GM12878 (cell line): ENCODE measurements at regions not wholly inside any gene's neighbourhood (a gene's known extent, or its start where the extent isn't known, plus 50 kb on each side); places are given as distances from the start of the nearest gene placed in this dataset.

Source experiments
- ATAC-seq: fragments of 200-7000 bp; cut with Tn5 transposase; 3 replicates; pipeline ENCODE4 v1.9.1; 2020; ENCODE audit warnings: mild to moderate bottlenecking, moderate library complexity
- BruUV-seq: library from RNA; stranded (reverse); fragments of 400-500 nt; replicated peaks from 2 replicates; lab custom pipeline; 2021; lab: Mats Ljungman, UMichigan
- CTCF ChIA-PET: fragments of 300-600 bp; sonication (Branson Sonifier 250); formaldehyde crosslinking; extraction: SDS; loops from one replicate; lab custom pipeline; 2021; ENCODE audit warnings: inconsistent platforms; lab: Yijun Ruan, JAX
- POLR2A ChIA-PET: fragments of 350-600 bp; formaldehyde crosslinking; extraction: SDS; loops from one replicate; lab custom pipeline; 2021; ENCODE audit warnings: inconsistent platforms; lab: Charles Lee
- RAD21 ChIA-PET: fragments of 300-600 bp; sonication (Branson Sonifier 250); formaldehyde crosslinking; loops from one replicate; lab custom pipeline; 2023; ENCODE audit warnings: antibody characterized with exemption; ENCODE audit not compliant: unreplicated experiment; lab: Charles Lee
- SMC1A ChIA-PET: fragments of 300-600 bp; sonication (Branson Sonifier 250); formaldehyde crosslinking; loops from one replicate; lab custom pipeline; 2023; ENCODE audit not compliant: unreplicated experiment, uncharacterized antibody; lab: Charles Lee
- DNase-seq: peaks from one replicate; pipeline ENCODE4 v3.0.0-alpha.2; 2011; ENCODE audit warnings: low read depth, low spot score
- FAIRE-seq: peaks from 3 replicates; lab custom pipeline; 2011; peaks lifted over from hg19 to GRCh38; lab: Jason Lieb, UNC
- H2AFZ ChIP-seq: 2 replicates; pipeline ENCODE4 v1.6.0; 2011; ENCODE audit warnings: low read depth, low read length, control low read depth; ENCODE audit not compliant: control insufficient read depth
- H3K27ac ChIP-seq: 2 replicates; pipeline ENCODE4 v1.5.1; 2011; ENCODE audit warnings: control low read depth; ENCODE audit not compliant: control insufficient read depth, insufficient read depth
- H3K27me3 ChIP-seq, 2 experiments: replicated peaks in 1 of 2; 2 replicates each; pipeline versions ENCODE4 v1.6.0 to v1.6.1; 2011; ENCODE audit warnings: low read length in 1 of 2; ENCODE audit not compliant: control insufficient read depth in 2 of 2, insufficient read depth in 2 of 2
- H3K36me3 ChIP-seq, 2 experiments: 2 replicates each; pipeline ENCODE4 v1.5.1; 2011; ENCODE audit warnings: low read length in 1 of 2; ENCODE audit not compliant: control insufficient read depth in 2 of 2, insufficient read depth in 2 of 2
- H3K4me1 ChIP-seq: 2 replicates; pipeline ENCODE4 v1.6.1; 2011; ENCODE audit warnings: mild to moderate bottlenecking, low read length, moderate library complexity, mixed read lengths; ENCODE audit not compliant: control insufficient read depth, insufficient read depth
- H3K4me2 ChIP-seq: 2 replicates; pipeline ENCODE4 v1.6.0; 2011; ENCODE audit warnings: control low read depth; ENCODE audit not compliant: control insufficient read depth, insufficient read depth
- H3K4me3 ChIP-seq: fragments of 200-600 bp; sonication (generic); 2 replicates; pipeline ENCODE4 v1.5.1; 2016
- H3K79me2 ChIP-seq: 2 replicates; pipeline ENCODE4 v1.6.0; 2011; ENCODE audit warnings: low read length; ENCODE audit not compliant: control insufficient read depth, insufficient read depth
- H3K9ac ChIP-seq: 2 replicates; pipeline ENCODE4 v1.8.0; 2011; ENCODE audit warnings: low read length, control low read depth, mixed read lengths; ENCODE audit not compliant: control insufficient read depth, insufficient read depth
- H3K9me3 ChIP-seq: replicated peaks from 3 replicates; pipeline ENCODE4 v1.5.1; 2011; ENCODE audit warnings: mild to moderate bottlenecking, low read length; ENCODE audit not compliant: control insufficient read depth, insufficient read depth
- H4K20me1 ChIP-seq: 2 replicates; pipeline ENCODE4 v1.6.0; 2011; ENCODE audit not compliant: control insufficient read depth, insufficient read depth
- BCL3 ChIP-seq: IDR thresholded peaks from 2 replicates; pipeline ENCODE4 v1.6.1; 2011; ENCODE audit warnings: borderline replicate concordance, low read depth, mild to moderate bottlenecking, moderate library complexity, low read length; ENCODE audit not compliant: insufficient read depth, poor library complexity, severe bottlenecking
- CBFB ChIP-seq: IDR thresholded peaks from 2 replicates; pipeline ENCODE4 v1.6.1; 2016; ENCODE audit warnings: antibody characterized with exemption, low read depth
- FOXM1 ChIP-seq: IDR thresholded peaks from 2 replicates; pipeline ENCODE4 v1.6.1; 2012; ENCODE audit warnings: low read depth, mild to moderate bottlenecking, inconsistent platforms, low read length, moderate library complexity
- GABPA ChIP-seq: IDR thresholded peaks from 2 replicates; pipeline ENCODE4 v1.6.1; 2014; ENCODE audit warnings: antibody characterized with exemption, low read depth, mild to moderate bottlenecking, inconsistent platforms
- HDGF ChIP-seq: fragments of 450-650 bp; IDR thresholded peaks from 2 replicates; pipeline ENCODE4 v1.6.1; 2016; ENCODE audit warnings: antibody characterized with exemption
- JUND ChIP-seq: IDR thresholded peaks from 2 replicates; pipeline ENCODE4 v1.6.1; 2012; ENCODE audit warnings: low read depth, mild to moderate bottlenecking, low read length, improper control_type of control experiment, moderate library complexity
- MAX ChIP-seq: IDR thresholded peaks from 2 replicates; pipeline ENCODE4 v1.6.1; 2012; ENCODE audit warnings: low read depth, low read length, improper control_type of control experiment
- NFIC ChIP-seq: IDR thresholded peaks from 2 replicates; pipeline ENCODE4 v1.6.1; 2012; ENCODE audit warnings: low read depth, mild to moderate bottlenecking, inconsistent platforms, low read length, moderate library complexity
- NR2C2 ChIP-seq: IDR thresholded peaks from 2 replicates; pipeline ENCODE4 v1.6.1; 2011; ENCODE audit warnings: borderline replicate concordance, low read depth; ENCODE audit not compliant: control insufficient read depth, insufficient read length
- POLR2A ChIP-seq: IDR thresholded peaks from 2 replicates; pipeline ENCODE4 v1.6.1; 2011; ENCODE audit warnings: low read depth, mild to moderate bottlenecking, low read length
- RAD51 ChIP-seq: fragments of 450-650 bp; IDR thresholded peaks from 2 replicates; pipeline ENCODE4 v1.6.1; 2016; ENCODE audit warnings: moderate library complexity, mild to moderate bottlenecking, inconsistent platforms
- SIX5 ChIP-seq: IDR thresholded peaks from 2 replicates; pipeline ENCODE4 v1.6.1; 2011; ENCODE audit warnings: mild to moderate bottlenecking, low read depth, low read length, moderate library complexity; ENCODE audit not compliant: severe bottlenecking
- SMARCA5 ChIP-seq: fragments of 450-650 bp; IDR thresholded peaks from 2 replicates; pipeline ENCODE4 v1.6.1; 2017; ENCODE audit warnings: mild to moderate bottlenecking
- SREBF1 ChIP-seq: IDR thresholded peaks from 2 replicates; pipeline ENCODE4 v1.6.1; 2012; ENCODE audit warnings: mild to moderate bottlenecking, low read length
- SUPT20H ChIP-seq: IDR thresholded peaks from 2 replicates; pipeline ENCODE4 v1.6.1; 2011; ENCODE audit warnings: low read depth, mild to moderate bottlenecking, low read length, moderate library complexity, borderline replicate concordance; ENCODE audit not compliant: control insufficient read depth
- ZNF384 ChIP-seq: IDR thresholded peaks from 2 replicates; pipeline ENCODE4 v1.6.1; 2012; ENCODE audit warnings: low read depth, mild to moderate bottlenecking, low read length, improper control_type of control experiment, borderline replicate concordance
- ZNF622 ChIP-seq: fragments of 450-650 bp; IDR thresholded peaks from 2 replicates; pipeline ENCODE4 v1.6.1; 2017; ENCODE audit warnings: mild to moderate bottlenecking, inconsistent platforms
- WGBS: methylation state at CpG from one replicate; pipeline ENCODE4 v1.1.6; 2016; ENCODE audit warnings: low lambda C conversion rate; ENCODE audit not compliant: insufficient replicate concordance, insufficient coverage; ENCODE audit errors: missing lambda C conversion rate; 5-methylcytosine and 5-hydroxymethylcytosine counted together
- in situ Hi-C: fragments of 300-500 bp; cut with MboI; formaldehyde crosslinking; loops from 9 replicates; pipeline ENCODE4 v1.14.3; 2018; ENCODE audit warnings: mixed read lengths
- intact Hi-C: fragments of 100-400 bp; cut with micrococcal nuclease; formaldehyde crosslinking; loops from one replicate; pipeline ENCODE4 v1.14.2; 2022; ENCODE audit not compliant: unreplicated experiment
- TF ChIP-seq, protein P1 (sequence below): IDR thresholded peaks from 2 replicates; pipeline ENCODE4 v1.6.1; 2012; ENCODE audit warnings: low read depth, low read length, improper control_type of control experiment
- TF ChIP-seq, protein P2 (sequence below): fragments of 450-650 bp; IDR thresholded peaks from 2 replicates; pipeline ENCODE4 v1.6.1; 2017; ENCODE audit warnings: mild to moderate bottlenecking, moderate library complexity

DNA sequence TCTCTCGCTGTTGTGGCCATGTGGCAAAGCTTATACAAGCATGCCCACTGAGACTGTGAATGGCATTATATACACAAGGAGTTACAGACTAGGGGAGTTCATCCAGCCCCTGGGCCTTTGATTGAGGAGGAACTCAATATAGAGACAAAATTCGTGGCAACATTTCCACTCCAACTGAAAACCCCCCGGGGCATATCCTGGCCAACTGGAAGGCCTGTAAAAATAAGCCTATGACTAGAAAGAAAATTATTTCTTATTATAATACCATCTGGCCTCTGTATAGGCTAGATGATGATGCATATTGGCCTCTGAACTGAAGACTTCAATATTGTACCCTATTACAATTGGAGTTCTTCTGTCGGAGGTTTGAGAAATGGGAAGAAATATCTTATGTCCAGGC, 175.5 kb upstream of the GJE1 start:
- in situ Hi-C loops (no loop called here), intact Hi-C loops (no loop called here)
- TF ChIP-seq GABPA, result no peak
- TF ChIP-seq MAX, result no peak
- no peak for TF ChIP-seq ZNF384
- no peak for TF ChIP-seq CBFB
- TF ChIP-seq, protein P1, sequence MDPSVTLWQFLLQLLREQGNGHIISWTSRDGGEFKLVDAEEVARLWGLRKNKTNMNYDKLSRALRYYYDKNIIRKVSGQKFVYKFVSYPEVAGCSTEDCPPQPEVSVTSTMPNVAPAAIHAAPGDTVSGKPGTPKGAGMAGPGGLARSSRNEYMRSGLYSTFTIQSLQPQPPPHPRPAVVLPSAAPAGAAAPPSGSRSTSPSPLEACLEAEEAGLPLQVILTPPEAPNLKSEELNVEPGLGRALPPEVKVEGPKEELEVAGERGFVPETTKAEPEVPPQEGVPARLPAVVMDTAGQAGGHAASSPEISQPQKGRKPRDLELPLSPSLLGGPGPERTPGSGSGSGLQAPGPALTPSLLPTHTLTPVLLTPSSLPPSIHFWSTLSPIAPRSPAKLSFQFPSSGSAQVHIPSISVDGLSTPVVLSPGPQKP, result no peak
- no peak for TF ChIP-seq HDGF
- TF ChIP-seq ZNF622, result no peak
- TF ChIP-seq POLR2A, result no peak
- TF ChIP-seq SREBF1, result no peak
- TF ChIP-seq JUND, result no peak
- TF ChIP-seq NFIC, result no peak
- TF ChIP-seq RAD51, result no peak
- TF ChIP-seq FOXM1, result no peak
- no peak for TF ChIP-seq SUPT20H
- TF ChIP-seq, protein P2, sequence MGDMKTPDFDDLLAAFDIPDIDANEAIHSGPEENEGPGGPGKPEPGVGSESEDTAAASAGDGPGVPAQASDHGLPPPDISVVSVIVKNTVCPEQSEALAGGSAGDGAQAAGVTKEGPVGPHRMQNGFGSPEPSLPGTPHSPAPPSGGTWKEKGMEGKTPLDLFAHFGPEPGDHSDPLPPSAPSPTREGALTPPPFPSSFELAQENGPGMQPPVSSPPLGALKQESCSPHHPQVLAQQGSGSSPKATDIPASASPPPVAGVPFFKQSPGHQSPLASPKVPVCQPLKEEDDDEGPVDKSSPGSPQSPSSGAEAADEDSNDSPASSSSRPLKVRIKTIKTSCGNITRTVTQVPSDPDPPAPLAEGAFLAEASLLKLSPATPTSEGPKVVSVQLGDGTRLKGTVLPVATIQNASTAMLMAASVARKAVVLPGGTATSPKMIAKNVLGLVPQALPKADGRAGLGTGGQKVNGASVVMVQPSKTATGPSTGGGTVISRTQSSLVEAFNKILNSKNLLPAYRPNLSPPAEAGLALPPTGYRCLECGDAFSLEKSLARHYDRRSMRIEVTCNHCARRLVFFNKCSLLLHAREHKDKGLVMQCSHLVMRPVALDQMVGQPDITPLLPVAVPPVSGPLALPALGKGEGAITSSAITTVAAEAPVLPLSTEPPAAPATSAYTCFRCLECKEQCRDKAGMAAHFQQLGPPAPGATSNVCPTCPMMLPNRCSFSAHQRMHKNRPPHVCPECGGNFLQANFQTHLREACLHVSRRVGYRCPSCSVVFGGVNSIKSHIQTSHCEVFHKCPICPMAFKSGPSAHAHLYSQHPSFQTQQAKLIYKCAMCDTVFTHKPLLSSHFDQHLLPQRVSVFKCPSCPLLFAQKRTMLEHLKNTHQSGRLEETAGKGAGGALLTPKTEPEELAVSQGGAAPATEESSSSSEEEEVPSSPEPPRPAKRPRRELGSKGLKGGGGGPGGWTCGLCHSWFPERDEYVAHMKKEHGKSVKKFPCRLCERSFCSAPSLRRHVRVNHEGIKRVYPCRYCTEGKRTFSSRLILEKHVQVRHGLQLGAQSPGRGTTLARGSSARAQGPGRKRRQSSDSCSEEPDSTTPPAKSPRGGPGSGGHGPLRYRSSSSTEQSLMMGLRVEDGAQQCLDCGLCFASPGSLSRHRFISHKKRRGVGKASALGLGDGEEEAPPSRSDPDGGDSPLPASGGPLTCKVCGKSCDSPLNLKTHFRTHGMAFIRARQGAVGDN, result no peak
- no peak for TF ChIP-seq NR2C2
- TF ChIP-seq SMARCA5, result no peak
- TF ChIP-seq SIX5, result no peak
- TF ChIP-seq BCL3, result no peak
- no peak overlapping the region for H3K4me3 ChIP-seq
- ATAC-seq (no peak), DNase-seq (no peak), FAIRE-seq (no peak)
- ChIA-PET RAD21 (no interaction called here), SMC1A (no interaction called here), POLR2A (no interaction called here), CTCF (interaction anchor here (0.6 kb wide), 1 partner anchor 413 kb away, joined by 4 read pairs; no protein-coding TSS in a partner anchor)
- no peaks in the 10 kb centered on the region for H3K79me2 ChIP-seq
- no peak overlapping the region for H3K27ac ChIP-seq
- H3K4me2 ChIP-seq, result no peak overlapping the region
- no peaks in the 10 kb centered on the region for H3K27me3 ChIP-seq
- no TSS peak for BruUV-seq
- no peaks in the 10 kb centered on the region for H4K20me1 ChIP-seq
- no peaks in the 10 kb centered on the region for H3K36me3 ChIP-seq
- no peak overlapping the region for H3K9ac ChIP-seq
- H3K4me1 ChIP-seq, result no peaks in the 10 kb centered on the region
- no peak overlapping the region for H2AFZ ChIP-seq
- H3K9me3 ChIP-seq, result peaks cover 1% of the 10 kb centered on the region; the same call in 1 of the 3 replicates
- WGBS, result 23% methylated on average over 4 of the region's 4 CpGs
